HG02885 (cell line): ENCODE measurements at regions not wholly inside any gene's neighbourhood (a gene's known extent, or its start where the extent isn't known, plus 50 kb on each side); places are given as distances from the start of the nearest gene placed in this dataset.

Source experiments
- ATAC-seq: cut with Tn5 transposase; IDR thresholded peaks from one replicate; pipeline ENCODE4 v1.9.1; 2021; ENCODE audit warnings: mild to moderate bottlenecking; ENCODE audit not compliant: unreplicated experiment, poor library complexity

GRCh38 chr13:34035178-34035577, 217.2 kb downstream of the RFC3 start:
- ATAC-seq, result no peak

- ATAC-seq, result no peak
Measured at GRCh38 chr13:34035676-34036325, 217.9 kb downstream of the RFC3 start.

- peak; percentile 65 for ATAC-seq
Measured at GRCh38 chr13:34037636-34038540, 219.9 kb downstream of the RFC3 start.

- peak; percentile 56 for ATAC-seq
Measured at GRCh38 chr13:34038541-34039068, 220.7 kb downstream of the RFC3 start.

GRCh38 chr13:34039678-34040077, 221.7 kb downstream of the RFC3 start:
- no peak for ATAC-seq

GRCh38 chr13:34040863-34041262, 222.9 kb downstream of the RFC3 start:
- no peak for ATAC-seq

GRCh38 chr13:34044041-34044440, 226.1 kb downstream of the RFC3 start:
- ATAC-seq, result no peak

GRCh38 chr13:34044660-34045080, 226.7 kb downstream of the RFC3 start:
- no peak for ATAC-seq

GRCh38 chr13:34046457-34046856, 228.5 kb downstream of the RFC3 start:
- ATAC-seq, result peak; percentile 50

GRCh38 chr13:34048652-34049051, 230.7 kb downstream of the RFC3 start:
- ATAC-seq, result no peak

GRCh38 chr13:34056733-34057258, 238.8 kb downstream of the RFC3 start:
- ATAC-seq, result no peak

GRCh38 chr13:34064456-34065205, 246.7 kb downstream of the RFC3 start:
- no peak for ATAC-seq

GRCh38 chr13:34065928-34066327, 248.0 kb downstream of the RFC3 start:
- ATAC-seq, result no peak

- no peak for ATAC-seq
Measured at GRCh38 chr13:34066344-34066743, 248.4 kb downstream of the RFC3 start.

- no peak for ATAC-seq
Measured at GRCh38 chr13:34070006-34070405, 252.1 kb downstream of the RFC3 start.

- ATAC-seq, result no peak
Measured at GRCh38 chr13:34070544-34071303, 252.8 kb downstream of the RFC3 start.

GRCh38 chr13:34076319-34076718, 258.4 kb downstream of the RFC3 start:
- no peak for ATAC-seq

GRCh38 chr13:34076943-34077703, 259.2 kb downstream of the RFC3 start:
- peak; percentile 69 for ATAC-seq
